ENCODE measurements at regions not wholly inside any gene's neighbourhood (a gene's known extent, or its start where the extent isn't known, plus 50 kb on each side); places are given as distances from the start of the nearest gene placed in this dataset.

- Histone ChIP-seq H3K4me3 (ENCODE audit: low read depth, low read length) (no peak overlapping the region), H3K27ac (ENCODE audit: extremely low read depth, low read depth, low read length) (no peak overlapping the region), H3K4me1 (ENCODE audit: control insufficient read depth, insufficient read depth, low read length) (no peaks in the 10 kb centered on the region), H3K36me3 (ENCODE audit: control insufficient read depth in 2 of 2, insufficient read depth in 1 of 2, low read length in 2 of 2) (no peaks in the 10 kb centered on the region), H3K9me3 (ENCODE audit: control insufficient read depth, insufficient read depth, low read depth, low read length) (no peaks in the 10 kb centered on the region)
- CTCF ChIA-PET, result interaction anchor here (0.7 kb wide), 1 partner anchor 250 kb away, joined by 3 read pairs; no protein-coding TSS in a partner anchor
- POLR2A ChIA-PET, result no interaction called here
- no peak for TF ChIP-seq KLF16 (tag by site-specific recombination; IDR thresholded peaks at IDR 0.05)
- no peak for TF ChIP-seq ZNF221 (tag by site-specific recombination; IDR thresholded peaks at IDR 0.05; ENCODE audit: borderline replicate concordance)
- TF ChIP-seq, protein P1, sequence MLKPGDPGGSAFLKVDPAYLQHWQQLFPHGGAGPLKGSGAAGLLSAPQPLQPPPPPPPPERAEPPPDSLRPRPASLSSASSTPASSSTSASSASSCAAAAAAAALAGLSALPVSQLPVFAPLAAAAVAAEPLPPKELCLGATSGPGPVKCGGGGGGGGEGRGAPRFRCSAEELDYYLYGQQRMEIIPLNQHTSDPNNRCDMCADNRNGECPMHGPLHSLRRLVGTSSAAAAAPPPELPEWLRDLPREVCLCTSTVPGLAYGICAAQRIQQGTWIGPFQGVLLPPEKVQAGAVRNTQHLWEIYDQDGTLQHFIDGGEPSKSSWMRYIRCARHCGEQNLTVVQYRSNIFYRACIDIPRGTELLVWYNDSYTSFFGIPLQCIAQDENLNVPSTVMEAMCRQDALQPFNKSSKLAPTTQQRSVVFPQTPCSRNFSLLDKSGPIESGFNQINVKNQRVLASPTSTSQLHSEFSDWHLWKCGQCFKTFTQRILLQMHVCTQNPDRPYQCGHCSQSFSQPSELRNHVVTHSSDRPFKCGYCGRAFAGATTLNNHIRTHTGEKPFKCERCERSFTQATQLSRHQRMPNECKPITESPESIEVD (tag by site-specific recombination; IDR thresholded peaks at IDR 0.05), result no peak
- no peak for TF ChIP-seq IKZF3 (tag by site-specific recombination; IDR thresholded peaks at IDR 0.05)
- TF ChIP-seq ZNF311 (tag by site-specific recombination; IDR thresholded peaks at IDR 0.05; ENCODE audit: borderline replicate concordance), result no peak
- TF ChIP-seq YY1 (tag by site-specific recombination; IDR thresholded peaks at IDR 0.05), result no peak
- TF ChIP-seq ZNF571 (tag by site-specific recombination; IDR thresholded peaks at IDR 0.05), result no peak
- TF ChIP-seq ZNF513 (tag by site-specific recombination; IDR thresholded peaks at IDR 0.05), result no peak
- TF ChIP-seq, protein P2, sequence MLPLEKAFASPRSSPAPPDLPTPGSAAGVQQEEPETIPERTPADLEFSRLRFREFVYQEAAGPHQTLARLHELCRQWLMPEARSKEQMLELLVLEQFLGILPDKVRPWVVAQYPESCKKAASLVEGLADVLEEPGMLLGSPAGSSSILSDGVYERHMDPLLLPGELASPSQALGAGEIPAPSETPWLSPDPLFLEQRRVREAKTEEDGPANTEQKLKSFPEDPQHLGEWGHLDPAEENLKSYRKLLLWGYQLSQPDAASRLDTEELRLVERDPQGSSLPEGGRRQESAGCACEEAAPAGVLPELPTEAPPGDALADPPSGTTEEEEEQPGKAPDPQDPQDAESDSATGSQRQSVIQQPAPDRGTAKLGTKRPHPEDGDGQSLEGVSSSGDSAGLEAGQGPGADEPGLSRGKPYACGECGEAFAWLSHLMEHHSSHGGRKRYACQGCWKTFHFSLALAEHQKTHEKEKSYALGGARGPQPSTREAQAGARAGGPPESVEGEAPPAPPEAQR (tag by site-specific recombination; IDR thresholded peaks at IDR 0.05), result no peak
- no peak for TF ChIP-seq ZNF521 (tag by site-specific recombination; IDR thresholded peaks at IDR 0.05)
- TF ChIP-seq GLIS1 (tag by site-specific recombination; IDR thresholded peaks at IDR 0.05), result no peak
- no peak for TF ChIP-seq REST (tag by site-specific recombination; IDR thresholded peaks at IDR 0.05)
- TF ChIP-seq, protein P3, sequence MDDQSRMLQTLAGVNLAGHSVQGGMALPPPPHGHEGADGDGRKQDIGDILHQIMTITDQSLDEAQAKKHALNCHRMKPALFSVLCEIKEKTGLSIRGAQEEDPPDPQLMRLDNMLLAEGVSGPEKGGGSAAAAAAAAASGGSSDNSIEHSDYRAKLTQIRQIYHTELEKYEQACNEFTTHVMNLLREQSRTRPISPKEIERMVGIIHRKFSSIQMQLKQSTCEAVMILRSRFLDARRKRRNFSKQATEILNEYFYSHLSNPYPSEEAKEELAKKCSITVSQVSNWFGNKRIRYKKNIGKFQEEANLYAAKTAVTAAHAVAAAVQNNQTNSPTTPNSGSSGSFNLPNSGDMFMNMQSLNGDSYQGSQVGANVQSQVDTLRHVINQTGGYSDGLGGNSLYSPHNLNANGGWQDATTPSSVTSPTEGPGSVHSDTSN (CRISPR knock-in tag; IDR thresholded peaks at IDR 0.05), result no peak
- no peak for TF ChIP-seq KLF8 (tag by site-specific recombination; IDR thresholded peaks at IDR 0.05)
- TF ChIP-seq, protein P4, sequence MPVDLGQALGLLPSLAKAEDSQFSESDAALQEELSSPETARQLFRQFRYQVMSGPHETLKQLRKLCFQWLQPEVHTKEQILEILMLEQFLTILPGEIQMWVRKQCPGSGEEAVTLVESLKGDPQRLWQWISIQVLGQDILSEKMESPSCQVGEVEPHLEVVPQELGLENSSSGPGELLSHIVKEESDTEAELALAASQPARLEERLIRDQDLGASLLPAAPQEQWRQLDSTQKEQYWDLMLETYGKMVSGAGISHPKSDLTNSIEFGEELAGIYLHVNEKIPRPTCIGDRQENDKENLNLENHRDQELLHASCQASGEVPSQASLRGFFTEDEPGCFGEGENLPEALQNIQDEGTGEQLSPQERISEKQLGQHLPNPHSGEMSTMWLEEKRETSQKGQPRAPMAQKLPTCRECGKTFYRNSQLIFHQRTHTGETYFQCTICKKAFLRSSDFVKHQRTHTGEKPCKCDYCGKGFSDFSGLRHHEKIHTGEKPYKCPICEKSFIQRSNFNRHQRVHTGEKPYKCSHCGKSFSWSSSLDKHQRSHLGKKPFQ (tag by site-specific recombination; IDR thresholded peaks at IDR 0.05), result no peak
- no peak for TF ChIP-seq ZNF777 (tag by site-specific recombination; IDR thresholded peaks at IDR 0.05; ENCODE audit: borderline replicate concordance)
- no peak for TF ChIP-seq SCRT1 (tag by site-specific recombination; IDR thresholded peaks at IDR 0.05; ENCODE audit: borderline replicate concordance)
- TF ChIP-seq ZBTB6 (tag by site-specific recombination; IDR thresholded peaks at IDR 0.05), result no peak
- no peak for TF ChIP-seq SALL2 (tag by site-specific recombination; IDR thresholded peaks at IDR 0.05; ENCODE audit: borderline replicate concordance)
- no peak for TF ChIP-seq GFI1B (tag by site-specific recombination; IDR thresholded peaks at IDR 0.05)
Measured at GRCh38 chrX:39514801-39515200, 583.0 kb downstream of the BCOR start.

Measured in HEK293 (cell line).